LNCaP clone FGC (cell line): ENCODE measurements at regions not wholly inside any gene's neighbourhood (a gene's known extent, or its start where the extent isn't known, plus 50 kb on each side); places are given as distances from the start of the nearest gene placed in this dataset.

Experiments
- DNase-seq: peaks from one replicate; pipeline ENCODE4 v3.0.0-alpha.2; 2011; ENCODE audit warnings: low read depth
- H3K4me3 ChIP-seq: 2 replicates; pipeline ENCODE4 v1.5.1; 2011; ENCODE audit warnings: mild to moderate bottlenecking, low read depth, low read length, control low read depth
- CTCF ChIP-seq: IDR thresholded peaks from 2 replicates; pipeline ENCODE4 v1.5.1; 2012; ENCODE audit warnings: mild to moderate bottlenecking; ENCODE audit not compliant: control insufficient read depth, insufficient read depth; ENCODE audit errors: extremely low read depth

GRCh38 chr12:63078906-63079305 lies 72.1 kb downstream of the AVPR1A start:
- TF ChIP-seq CTCF: no peak
- DNase-seq: no peak

GRCh38 chr12:63075376-63076060 lies 75.5 kb downstream of the AVPR1A start:
- no peak overlapping the region for H3K4me3 ChIP-seq
- DNase-seq: no peak
- no peak for TF ChIP-seq CTCF

More at GRCh38 chr12:63078906-63079305, 72.1 kb downstream of the AVPR1A start:
- H3K4me3 ChIP-seq: no peak overlapping the region

GRCh38 chr12:63070709-63071108 lies 80.3 kb downstream of the AVPR1A start:
- TF ChIP-seq CTCF: no peak
- no peak for DNase-seq
- no peak overlapping the region for H3K4me3 ChIP-seq

- no peak overlapping the region for H3K4me3 ChIP-seq
- no peak for TF ChIP-seq CTCF
- no peak for DNase-seq
Observed at GRCh38 chr12:63069860-63070617, 81.0 kb downstream of the AVPR1A start.

GRCh38 chr12:63068857-63069442 lies 82.1 kb downstream of the AVPR1A start:
- DNase-seq: peak; percentile 91
- no peak overlapping the region for H3K4me3 ChIP-seq
- peak; percentile 44 for TF ChIP-seq CTCF

GRCh38 chr12:63066782-63067181 lies 84.2 kb downstream of the AVPR1A start:
- no peak for DNase-seq
- no peak overlapping the region for H3K4me3 ChIP-seq
- no peak for TF ChIP-seq CTCF
